ENCODE measurements at regions not wholly inside any gene's neighbourhood (a gene's known extent, or its start where the extent isn't known, plus 50 kb on each side); places are given as distances from the start of the nearest gene placed in this dataset.
"Not testable (repeated sequence)": the region's sequence is repeated elsewhere in the genome, so short reads cannot be mapped to it uniquely, and the experiment has no call there.

GRCh38 chr5:19104948-19105347, 883.1 kb downstream of the CDH18 start:
- no peaks in the 10 kb centered on the region for H3K36me3 ChIP-seq (ENCODE audit: control insufficient read depth, insufficient read depth, low read length)
- no peak overlapping the region for H3K4me2 ChIP-seq (ENCODE audit: low read length)
- no peaks in the 10 kb centered on the region for H3K27me3 ChIP-seq (ENCODE audit: control insufficient read depth, insufficient read depth, low read length)
- no peaks in the 10 kb centered on the region for H3K79me2 ChIP-seq
- H2AFZ ChIP-seq = no peak overlapping the region
- H3K4me3 ChIP-seq (ENCODE audit: low read depth, low read length) = no peak overlapping the region
- TF ChIP-seq, protein P1, sequence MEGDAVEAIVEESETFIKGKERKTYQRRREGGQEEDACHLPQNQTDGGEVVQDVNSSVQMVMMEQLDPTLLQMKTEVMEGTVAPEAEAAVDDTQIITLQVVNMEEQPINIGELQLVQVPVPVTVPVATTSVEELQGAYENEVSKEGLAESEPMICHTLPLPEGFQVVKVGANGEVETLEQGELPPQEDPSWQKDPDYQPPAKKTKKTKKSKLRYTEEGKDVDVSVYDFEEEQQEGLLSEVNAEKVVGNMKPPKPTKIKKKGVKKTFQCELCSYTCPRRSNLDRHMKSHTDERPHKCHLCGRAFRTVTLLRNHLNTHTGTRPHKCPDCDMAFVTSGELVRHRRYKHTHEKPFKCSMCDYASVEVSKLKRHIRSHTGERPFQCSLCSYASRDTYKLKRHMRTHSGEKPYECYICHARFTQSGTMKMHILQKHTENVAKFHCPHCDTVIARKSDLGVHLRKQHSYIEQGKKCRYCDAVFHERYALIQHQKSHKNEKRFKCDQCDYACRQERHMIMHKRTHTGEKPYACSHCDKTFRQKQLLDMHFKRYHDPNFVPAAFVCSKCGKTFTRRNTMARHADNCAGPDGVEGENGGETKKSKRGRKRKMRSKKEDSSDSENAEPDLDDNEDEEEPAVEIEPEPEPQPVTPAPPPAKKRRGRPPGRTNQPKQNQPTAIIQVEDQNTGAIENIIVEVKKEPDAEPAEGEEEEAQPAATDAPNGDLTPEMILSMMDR (IDR thresholded peaks at IDR 0.05) = no peak
- no peaks in the 10 kb centered on the region for H3K9me3 ChIP-seq (ENCODE audit: control insufficient read depth, low read length)
- H3K27ac ChIP-seq = no peak overlapping the region
- no peak overlapping the region for H3K9ac ChIP-seq
- no peaks in the 10 kb centered on the region for H3K4me1 ChIP-seq

DNA sequence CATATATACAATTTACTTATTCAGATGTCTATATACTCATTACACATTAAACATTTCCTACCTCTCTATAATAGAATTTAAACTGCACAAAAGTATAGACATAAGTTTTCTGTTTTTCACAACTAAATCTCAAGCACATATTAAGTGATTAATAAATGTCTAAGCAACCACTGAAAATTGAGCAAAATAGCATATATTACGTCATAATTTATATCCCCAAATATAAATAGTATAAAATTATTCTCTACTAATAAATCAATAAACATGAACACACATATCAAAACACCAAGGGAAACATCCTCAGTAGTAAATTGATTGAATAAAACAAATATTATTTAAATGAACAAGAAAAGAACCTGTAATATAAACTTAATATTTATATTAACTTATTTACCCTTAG, 865.1 kb downstream of the CDH18 start:
- Histone ChIP-seq H3K27ac (no peak overlapping the region), H3K79me2 (no peaks in the 10 kb centered on the region), H3K27me3 (ENCODE audit: control insufficient read depth, insufficient read depth, low read length) (no peaks in the 10 kb centered on the region), H3K36me3 (ENCODE audit: control insufficient read depth, insufficient read depth, low read length) (no peaks in the 10 kb centered on the region), H3K4me1 (no peaks in the 10 kb centered on the region), H2AFZ (no peak overlapping the region), H3K4me2 (ENCODE audit: low read length) (no peak overlapping the region), H3K4me3 (ENCODE audit: low read depth, low read length) (no peak overlapping the region), H3K9ac (no peak overlapping the region), H3K9me3 (ENCODE audit: control insufficient read depth, low read length) (no peaks in the 10 kb centered on the region)
- TF ChIP-seq, protein P1 (IDR thresholded peaks at IDR 0.05) = no peak

GRCh38 chr5:19125956-19126713, 861.9 kb downstream of the CDH18 start:
- H2AFZ ChIP-seq = no peak overlapping the region
- no peaks in the 10 kb centered on the region for H3K4me1 ChIP-seq
- no peak overlapping the region for H3K4me3 ChIP-seq (ENCODE audit: low read depth, low read length)
- TF ChIP-seq, protein P1 (IDR thresholded peaks at IDR 0.05) = no peak
- no peak overlapping the region for H3K27ac ChIP-seq
- no peaks in the 10 kb centered on the region for H3K79me2 ChIP-seq
- H3K9me3 ChIP-seq (ENCODE audit: control insufficient read depth, low read length) = no peaks in the 10 kb centered on the region
- no peaks in the 10 kb centered on the region for H3K27me3 ChIP-seq (ENCODE audit: control insufficient read depth, insufficient read depth, low read length)
- no peak overlapping the region for H3K9ac ChIP-seq
- H3K36me3 ChIP-seq (ENCODE audit: control insufficient read depth, insufficient read depth, low read length) = no peaks in the 10 kb centered on the region
- no peak overlapping the region for H3K4me2 ChIP-seq (ENCODE audit: low read length)

DNA sequence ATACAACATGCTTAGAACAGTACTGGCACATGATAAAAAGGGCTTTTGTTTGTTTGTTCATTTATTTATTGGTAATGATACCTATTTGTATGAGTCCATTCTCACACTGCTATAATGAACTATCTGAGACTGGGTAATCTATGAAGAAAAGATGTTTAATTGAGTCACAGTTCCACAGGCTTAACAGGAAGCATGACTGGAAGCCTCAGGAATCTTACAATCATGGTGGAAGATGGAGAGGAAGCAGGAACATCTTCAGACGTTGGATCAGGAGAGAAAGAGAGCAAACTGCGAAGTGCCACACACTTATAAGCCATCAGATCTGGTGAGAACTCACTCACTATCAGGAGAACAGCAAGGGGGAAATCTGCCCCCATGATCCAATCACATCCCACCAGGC, 847.7 kb downstream of the CDH18 start:
- Histone ChIP-seq H3K9ac (no peak overlapping the region), H3K4me2 (ENCODE audit: low read length) (no peak overlapping the region), H3K4me1 (no peaks in the 10 kb centered on the region), H3K9me3 (ENCODE audit: control insufficient read depth, low read length) (no peaks in the 10 kb centered on the region), H2AFZ (no peak overlapping the region), H3K4me3 (ENCODE audit: low read depth, low read length) (no peak overlapping the region), H3K36me3 (ENCODE audit: control insufficient read depth, insufficient read depth, low read length) (no peaks in the 10 kb centered on the region), H3K27me3 (ENCODE audit: control insufficient read depth, insufficient read depth, low read length) (no peaks in the 10 kb centered on the region), H3K79me2 (no peaks in the 10 kb centered on the region), H3K27ac (no peak overlapping the region)
- TF ChIP-seq, protein P1 (IDR thresholded peaks at IDR 0.05) = no peak

- H3K79me2 ChIP-seq = not testable (repeated sequence)
Observed at GRCh38 chr5:19141937-19142524, 846.0 kb downstream of the CDH18 start.

GRCh38 chr5:19142713-19143414, 845.1 kb downstream of the CDH18 start:
- H3K4me1 ChIP-seq; H3K9ac ChIP-seq; H3K79me2 ChIP-seq; H3K27ac ChIP-seq; H3K4me3 ChIP-seq (ENCODE audit: low read depth, low read length); H3K9me3 ChIP-seq (ENCODE audit: control insufficient read depth, low read length); H3K4me2 ChIP-seq (ENCODE audit: low read length); H3K27me3 ChIP-seq (ENCODE audit: control insufficient read depth, insufficient read depth, low read length); H3K36me3 ChIP-seq (ENCODE audit: control insufficient read depth, insufficient read depth, low read length); H2AFZ ChIP-seq: not testable (repeated sequence)

More at GRCh38 chr5:19141937-19142524, 846.0 kb downstream of the CDH18 start:
- H2AFZ ChIP-seq; H3K4me1 ChIP-seq; H3K9ac ChIP-seq; H3K27ac ChIP-seq; H3K36me3 ChIP-seq (ENCODE audit: control insufficient read depth, insufficient read depth, low read length); H3K4me3 ChIP-seq (ENCODE audit: low read depth, low read length); H3K9me3 ChIP-seq (ENCODE audit: control insufficient read depth, low read length); H3K4me2 ChIP-seq (ENCODE audit: low read length); H3K27me3 ChIP-seq (ENCODE audit: control insufficient read depth, insufficient read depth, low read length): not testable (repeated sequence)
